ENCODE measurements at regions not wholly inside any gene's neighbourhood (a gene's known extent, or its start where the extent isn't known, plus 50 kb on each side); places are given as distances from the start of the nearest gene placed in this dataset.

- H3K9ac ChIP-seq (ENCODE audit: insufficient read depth, low read length, poor library complexity, severe bottlenecking), result no peak overlapping the region
- TF ChIP-seq CTCF (IDR thresholded peaks at IDR 0.05), result no peak
- H3K4me3 Mint-ChIP-seq, result no peak overlapping the region
- no peaks in the 10 kb centered on the region for H4K20me1 ChIP-seq (ENCODE audit: insufficient read depth, low read length)
- H3K27me3 ChIP-seq (ENCODE audit: control insufficient read depth in 2 of 2, insufficient read depth in 2 of 2, low read length in 2 of 2), result no peaks in the 10 kb centered on the region
- DNase-seq, result no peak
- no peaks in the 10 kb centered on the region for H3K4me1 ChIP-seq (ENCODE audit: control insufficient read depth in 1 of 2, insufficient read depth in 2 of 2, low read length in 2 of 2)
- H3K79me2 ChIP-seq (ENCODE audit: insufficient read depth, low read length), result no peaks in the 10 kb centered on the region
- H3K36me3 ChIP-seq (replicated peaks in 1 of 2; ENCODE audit: control insufficient read depth in 1 of 2, insufficient read depth in 2 of 2, low read length in 2 of 2), result no peaks in the 10 kb centered on the region
- intact Hi-C loops (cut with micrococcal nuclease), result no loop called here
- H2AFZ ChIP-seq (ENCODE audit: insufficient read depth, low read depth, low read length, poor library complexity, severe bottlenecking), result no peak overlapping the region
- H3K27ac Mint-ChIP-seq, result no peak overlapping the region
- no peaks in the 10 kb centered on the region for H3K4me1 Mint-ChIP-seq
- H3K27ac ChIP-seq (ENCODE audit: low read depth in 1 of 2, low read length in 2 of 2), result no peak overlapping the region
- no peaks in the 10 kb centered on the region for H3K36me3 Mint-ChIP-seq
- H3K4me3 ChIP-seq (replicated peaks in 1 of 3; ENCODE audit: low read depth in 2 of 3, low read length in 3 of 3), result no peak overlapping the region
- H3K9me3 Mint-ChIP-seq, result peaks cover 1 to 6% (median 3%) of the 10 kb centered on the region in 7 donors
- peaks cover 0 to 6% of the 10 kb centered on the region in 2 donors for H3K9me3 ChIP-seq (replicated peaks in 1 of 2; ENCODE audit: control insufficient read depth in 1 of 2, insufficient read depth in 1 of 2, low read length in 2 of 2)
- no peak overlapping the region for H3K4me2 ChIP-seq (replicated peaks; ENCODE audit: extremely low read depth, low read length, poor library complexity, severe bottlenecking)
- no peaks in the 10 kb centered on the region for H3K27me3 Mint-ChIP-seq (ENCODE audit: low read depth in 3 of 3)
Measured at GRCh38 chr9:74016004-74016403, 481.1 kb upstream of the RORB start.

GRCh38 chr9:74025402-74025925, 471.7 kb upstream of the RORB start:
- H3K4me1 ChIP-seq (ENCODE audit: control insufficient read depth in 1 of 2, insufficient read depth in 2 of 2, low read length in 2 of 2), result no peaks in the 10 kb centered on the region
- no peak for TF ChIP-seq CTCF (IDR thresholded peaks at IDR 0.05)
- Mint-ChIP-seq H3K36me3 (no peaks in the 10 kb centered on the region), H3K4me3 (no peak overlapping the region), H3K9me3 (peaks cover 0 to 3% (median 2%) of the 10 kb centered on the region in 7 donors), H3K27me3 (ENCODE audit: low read depth in 3 of 3) (peaks cover 0 to 3% (median 0%) of the 10 kb centered on the region in 3 donors), H3K27ac (no peak overlapping the region), H3K4me1 (no peaks in the 10 kb centered on the region)
- intact Hi-C loops (cut with micrococcal nuclease), result no loop called here
- no peaks in the 10 kb centered on the region for H3K27me3 ChIP-seq (ENCODE audit: control insufficient read depth in 2 of 2, insufficient read depth in 2 of 2, low read length in 2 of 2)
- no peak for DNase-seq
- H3K4me2 ChIP-seq (replicated peaks; ENCODE audit: extremely low read depth, low read length, poor library complexity, severe bottlenecking), result no peak overlapping the region
- no peaks in the 10 kb centered on the region for H3K36me3 ChIP-seq (replicated peaks in 1 of 2; ENCODE audit: control insufficient read depth in 1 of 2, insufficient read depth in 2 of 2, low read length in 2 of 2)
- 83% methylated on average over 2 of the region's 4 CpGs for WGBS (ENCODE audit: insufficient coverage)
- no peak overlapping the region for H3K27ac ChIP-seq (ENCODE audit: low read depth in 1 of 2, low read length in 2 of 2)
- peaks cover 0 to 3% of the 10 kb centered on the region in 2 donors for H3K9me3 ChIP-seq (replicated peaks in 1 of 2; ENCODE audit: control insufficient read depth in 1 of 2, insufficient read depth in 1 of 2, low read length in 2 of 2)
- H3K79me2 ChIP-seq (ENCODE audit: insufficient read depth, low read length), result no peaks in the 10 kb centered on the region
- no peak overlapping the region for H3K9ac ChIP-seq (ENCODE audit: insufficient read depth, low read length, poor library complexity, severe bottlenecking)
- H3K4me3 ChIP-seq (replicated peaks in 1 of 3; ENCODE audit: low read depth in 2 of 3, low read length in 3 of 3), result no peak overlapping the region
- H4K20me1 ChIP-seq (ENCODE audit: insufficient read depth, low read length), result no peaks in the 10 kb centered on the region
- H2AFZ ChIP-seq (ENCODE audit: insufficient read depth, low read depth, low read length, poor library complexity, severe bottlenecking), result no peak overlapping the region

All from CD14-positive monocyte (primary cell).